ENCODE measurements at regions not wholly inside any gene's neighbourhood (a gene's known extent, or its start where the extent isn't known, plus 50 kb on each side); places are given as distances from the start of the nearest gene placed in this dataset.

GRCh38 chr13:88526853-88527215 is 855.7 kb downstream of the SLITRK5 start:
- DNase-seq (ENCODE audit: low read depth in 4 of 4, low spot score in 3 of 4): no peak

- no peak for DNase-seq (ENCODE audit: low read depth in 4 of 4, low spot score in 3 of 4)
These were observed 870.8 kb downstream of the SLITRK5 start for GRCh38 chr13:88541994-88542393.

- no peak for DNase-seq (ENCODE audit: low read depth in 4 of 4, low spot score in 3 of 4)
These were observed 873.7 kb downstream of the SLITRK5 start for GRCh38 chr13:88544836-88545235.

GRCh38 chr13:88552966-88553365 is 881.8 kb downstream of the SLITRK5 start:
- DNase-seq (ENCODE audit: low read depth in 4 of 4, low spot score in 3 of 4): no peak

- no peak for DNase-seq (ENCODE audit: low read depth in 4 of 4, low spot score in 3 of 4)
These were observed 894.4 kb downstream of the SLITRK5 start for GRCh38 chr13:88565566-88565965.

- DNase-seq (ENCODE audit: low read depth in 4 of 4, low spot score in 3 of 4): no peak
These were observed 914.7 kb downstream of the SLITRK5 start for GRCh38 chr13:88585861-88586260.

- DNase-seq (ENCODE audit: low read depth in 4 of 4, low spot score in 3 of 4): no peak
These were observed 915.1 kb downstream of the SLITRK5 start for GRCh38 chr13:88586263-88586662.

GRCh38 chr13:88590574-88590973 is 919.4 kb downstream of the SLITRK5 start:
- DNase-seq (ENCODE audit: low read depth in 4 of 4, low spot score in 3 of 4): no peak

GRCh38 chr13:88592105-88592504 is 920.9 kb downstream of the SLITRK5 start:
- DNase-seq (ENCODE audit: low read depth in 4 of 4, low spot score in 3 of 4): no peak

GRCh38 chr13:88601949-88602348 is 930.8 kb downstream of the SLITRK5 start:
- no peak for DNase-seq (ENCODE audit: low read depth in 4 of 4, low spot score in 3 of 4)

- no peak for DNase-seq (ENCODE audit: low read depth in 4 of 4, low spot score in 3 of 4)
These were observed 931.9 kb downstream of the SLITRK5 start for GRCh38 chr13:88602786-88603777.

GRCh38 chr13:88617176-88617575 is 946.0 kb downstream of the SLITRK5 start:
- DNase-seq (ENCODE audit: low read depth in 4 of 4, low spot score in 3 of 4): no peak

- DNase-seq (ENCODE audit: low read depth in 4 of 4, low spot score in 3 of 4): no peak
These were observed 951.3 kb downstream of the SLITRK5 start for GRCh38 chr13:88622362-88622973.

- no peak for DNase-seq (ENCODE audit: low read depth in 4 of 4, low spot score in 3 of 4)
These were observed 952.0 kb downstream of the SLITRK5 start for GRCh38 chr13:88623150-88623549.

GRCh38 chr13:88627071-88627470 is 955.9 kb downstream of the SLITRK5 start:
- DNase-seq (ENCODE audit: low read depth in 4 of 4, low spot score in 3 of 4): no peak

- DNase-seq (ENCODE audit: low read depth in 4 of 4, low spot score in 3 of 4): no peak
These were observed 957.7 kb downstream of the SLITRK5 start for GRCh38 chr13:88628882-88629281.

GRCh38 chr13:88637935-88638334 is 966.8 kb downstream of the SLITRK5 start:
- no peak for DNase-seq (ENCODE audit: low read depth in 4 of 4, low spot score in 3 of 4)

- DNase-seq (ENCODE audit: low read depth in 4 of 4, low spot score in 3 of 4): no peak
These were observed 972.1 kb downstream of the SLITRK5 start for GRCh38 chr13:88643233-88643632.

- no peak for DNase-seq (ENCODE audit: low read depth in 4 of 4, low spot score in 3 of 4)
These were observed 977.6 kb downstream of the SLITRK5 start for GRCh38 chr13:88648598-88649373.

GRCh38 chr13:88649855-88650254 is 978.7 kb downstream of the SLITRK5 start:
- DNase-seq (ENCODE audit: low read depth in 4 of 4, low spot score in 3 of 4): no peak

GRCh38 chr13:88651531-88651930 is 980.4 kb downstream of the SLITRK5 start:
- DNase-seq (ENCODE audit: low read depth in 4 of 4, low spot score in 3 of 4): no peak
